Right lung (tissue), 2 donors: ENCODE measurements at regions not wholly inside any gene's neighbourhood (a gene's known extent, or its start where the extent isn't known, plus 50 kb on each side); places are given as distances from the start of the nearest gene placed in this dataset.

Source experiments
- DNase-seq, 2 donors: peaks; one replicate each; pipeline ENCODE4 v3.0.0-alpha.2; 2013

- peak in 1 of 2 donors; percentile 25 for DNase-seq
Observed at GRCh38 chr2:47237375-47238334, 61.3 kb upstream of the CALM2 start.

- no peak for DNase-seq
Observed at GRCh38 chr2:47236503-47237215, 60.3 kb upstream of the CALM2 start.

GRCh38 chr2:47235132-47235531, 58.8 kb upstream of the CALM2 start:
- DNase-seq: no peak

DNA sequence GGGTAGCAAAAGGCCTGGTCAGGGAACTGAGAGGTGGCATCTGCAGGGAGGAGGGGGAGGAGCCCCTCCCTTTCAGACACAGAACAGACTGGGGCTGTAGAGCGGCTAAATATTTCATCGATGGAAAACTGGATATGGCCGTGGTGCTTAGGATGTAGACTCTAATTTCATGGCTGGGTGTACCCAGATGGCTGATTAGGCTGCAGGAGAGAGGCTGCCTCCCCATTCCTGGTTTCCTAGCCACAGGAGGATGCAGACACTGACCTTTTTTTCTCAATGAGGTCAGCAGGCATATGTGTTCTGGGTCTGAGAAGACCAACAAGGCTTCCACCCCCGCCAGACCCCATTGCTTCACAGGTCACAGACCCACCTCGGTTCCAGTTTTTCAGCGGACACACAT, 58.1 kb upstream of the CALM2 start:
- no peak for DNase-seq

- DNase-seq: peak in 1 of 2 donors; percentile 42
Observed at GRCh38 chr2:47232738-47233415, 56.6 kb upstream of the CALM2 start.

- DNase-seq: no peak
Observed at GRCh38 chr2:47230418-47230817, 54.1 kb upstream of the CALM2 start.

GRCh38 chr2:47227532-47228279, 51.4 kb upstream of the CALM2 start:
- DNase-seq: no peak

DNA sequence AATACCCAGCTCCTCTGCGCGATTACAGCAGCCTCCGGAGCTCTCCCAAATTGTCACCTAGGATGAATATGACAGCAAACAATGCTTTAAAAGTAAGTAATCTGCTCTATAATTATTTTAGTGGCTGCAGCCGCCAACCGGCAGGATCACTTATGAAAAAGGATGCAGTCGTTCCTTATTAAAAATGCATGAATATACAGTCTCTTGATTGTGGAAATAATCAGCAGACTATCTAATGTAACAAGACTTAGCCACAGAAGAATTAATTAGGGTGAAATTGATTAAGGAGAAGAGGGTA, 50.6 kb upstream of the CALM2 start:
- no peak for DNase-seq

GRCh38 chr2:47226132-47226922, 50.0 kb upstream of the CALM2 start:
- no peak for DNase-seq
